ENCODE measurements at regions not wholly inside any gene's neighbourhood (a gene's known extent, or its start where the extent isn't known, plus 50 kb on each side); places are given as distances from the start of the nearest gene placed in this dataset.
A peak's percentile ranks its signal among the peaks of the same experiment; 100 is the strongest.
"Not testable (repeated sequence)": the region's sequence is repeated elsewhere in the genome, so short reads cannot be mapped to it uniquely, and the experiment has no call there.

- not testable (repeated sequence) for H3K4me1 Mint-ChIP-seq; ATAC-seq (replicated peaks); H3K27me3 Mint-ChIP-seq; H3K27ac Mint-ChIP-seq; H3K4me3 Mint-ChIP-seq; H3K36me3 Mint-ChIP-seq (ENCODE audit: low read depth); H3K9me3 Mint-ChIP-seq
These were observed 157.8 kb downstream of the MSN start for GRCh38 chrX:65825226-65825625.

GRCh38 chrX:65821721-65822496, 154.5 kb downstream of the MSN start:
- Mint-ChIP-seq H3K27ac (no peak overlapping the region), H3K4me1 (no peaks in the 10 kb centered on the region), H3K36me3 (ENCODE audit: low read depth) (no peaks in the 10 kb centered on the region), H3K27me3 (no peaks in the 10 kb centered on the region), H3K9me3 (no peaks in the 10 kb centered on the region), H3K4me3 (peak overlapping the region; percentile 70)
- ATAC-seq (replicated peaks): peak; percentile 88

- H3K27me3 Mint-ChIP-seq; H3K9me3 Mint-ChIP-seq; ATAC-seq (replicated peaks); H3K27ac Mint-ChIP-seq; H3K4me1 Mint-ChIP-seq; H3K36me3 Mint-ChIP-seq (ENCODE audit: low read depth); H3K4me3 Mint-ChIP-seq: not testable (repeated sequence)
These were observed 152.5 kb downstream of the MSN start for GRCh38 chrX:65819983-65820382.

- Mint-ChIP-seq H3K4me3 (no peak overlapping the region), H3K27me3 (no peaks in the 10 kb centered on the region), H3K4me1 (no peaks in the 10 kb centered on the region), H3K36me3 (ENCODE audit: low read depth) (no peaks in the 10 kb centered on the region), H3K27ac (no peak overlapping the region), H3K9me3 (peaks cover 5% of the 10 kb centered on the region)
- no peak for ATAC-seq (replicated peaks)
These were observed 145.8 kb downstream of the MSN start for GRCh38 chrX:65813245-65813644.

- no peak overlapping the region for H3K27ac Mint-ChIP-seq
- no peaks in the 10 kb centered on the region for H3K4me1 Mint-ChIP-seq
- H3K27me3 Mint-ChIP-seq: no peaks in the 10 kb centered on the region
- H3K36me3 Mint-ChIP-seq (ENCODE audit: low read depth): no peaks in the 10 kb centered on the region
- no peak overlapping the region for H3K4me3 Mint-ChIP-seq
- ATAC-seq (replicated peaks): no peak
- peaks cover 5% of the 10 kb centered on the region for H3K9me3 Mint-ChIP-seq
These were observed 144.2 kb downstream of the MSN start for GRCh38 chrX:65811558-65812228.
